Neural cell (in vitro differentiated cells): ENCODE measurements at regions not wholly inside any gene's neighbourhood (a gene's known extent, or its start where the extent isn't known, plus 50 kb on each side); places are given as distances from the start of the nearest gene placed in this dataset.

Experiments used
- CTCF ChIP-seq: fragments of 450-650 bp; IDR thresholded peaks from 2 replicates; pipeline ENCODE4 v1.5.1; 2014; ENCODE audit warnings: antibody characterized with exemption, mild to moderate bottlenecking, moderate library complexity; ENCODE audit not compliant: poor library complexity, severe bottlenecking
- EP300 ChIP-seq: fragments of 450-650 bp; conservative IDR thresholded peaks from 2 replicates; pipeline ENCODE4 v1.6.1; 2014; ENCODE audit warnings: antibody characterized with exemption, mild to moderate bottlenecking, moderate library complexity; ENCODE audit not compliant: poor library complexity, severe bottlenecking

GRCh38 chr6:81988871-81989270, 236.4 kb upstream of the TENT5A start:
- TF ChIP-seq CTCF (no peak), EP300 (no peak)
